ENCODE measurements at regions not wholly inside any gene's neighbourhood (a gene's known extent, or its start where the extent isn't known, plus 50 kb on each side); places are given as distances from the start of the nearest gene placed in this dataset.

GRCh38 chr9:79809316-79809876 lies 237.6 kb downstream of the TLE4 start:
- Histone ChIP-seq H3K9ac (replicated peaks in 1 of 4; ENCODE audit: extremely low read depth in 1 of 4, low read depth in 3 of 4, low read length in 3 of 4) (no peak overlapping the region), H3K4me1 (replicated peaks in 1 of 4; ENCODE audit: control insufficient read depth in 3 of 4, insufficient read depth in 4 of 4, low read length in 3 of 4) (peaks cover 0 to 8% (median 4%) of the 10 kb centered on the region in 4 experiments; a peak in 4 of 7 replicates), H2AFZ (ENCODE audit: low read length) (no peak overlapping the region), H3K36me3 (ENCODE audit: control insufficient read depth in 2 of 4, insufficient read depth in 4 of 4, low read length in 3 of 4) (no peaks in the 10 kb centered on the region), H3K4ac (replicated peaks; ENCODE audit: insufficient read length, low read depth, low read length) (no peak overlapping the region), H3K79me1 (ENCODE audit: low read depth, low read length) (no peaks in the 10 kb centered on the region), H3K79me2 (ENCODE audit: control insufficient read depth in 1 of 2, insufficient read depth in 2 of 2, low read length in 2 of 2) (no peaks in the 10 kb centered on the region), H2BK12ac (ENCODE audit: low read depth, low read length) (no peak overlapping the region), H3K4me2 (ENCODE audit: insufficient read depth in 1 of 2, low read depth in 2 of 2, low read length in 2 of 2) (no peak overlapping the region), H3K23me2 (ENCODE audit: low read depth, low read length) (no peaks in the 10 kb centered on the region), H2AK5ac (ENCODE audit: low read depth, low read length) (no peak overlapping the region), H3K56ac (replicated peaks; ENCODE audit: insufficient read length, low read depth, low read length) (no peak overlapping the region), H4K91ac (replicated peaks; ENCODE audit: insufficient read length, low read length) (no peak overlapping the region), H3K18ac (ENCODE audit: extremely low read depth, low read length) (no peak overlapping the region), H4K5ac (ENCODE audit: insufficient read length, low read depth, low read length) (no peak overlapping the region), H2BK120ac (replicated peaks; ENCODE audit: low read depth, low read length) (no peak overlapping the region), H4K8ac (ENCODE audit: extremely low read depth, insufficient read depth, low read length) (no peak overlapping the region), H3K23ac (ENCODE audit: insufficient read length) (no peak overlapping the region), H4K20me1 (replicated peaks in 1 of 2; ENCODE audit: control insufficient read depth in 1 of 2, insufficient read depth in 2 of 2, low read length in 2 of 2) (no peaks in the 10 kb centered on the region), H3K9me3 (ENCODE audit: insufficient read depth in 2 of 2, low read depth in 1 of 2, low read length in 1 of 2) (no peaks in the 10 kb centered on the region), H3K27me3 (replicated peaks in 1 of 4; ENCODE audit: control insufficient read depth in 3 of 4, extremely low read depth in 1 of 4, insufficient read depth in 3 of 4, low read length in 3 of 4) (no peaks in the 10 kb centered on the region), H2BK15ac (ENCODE audit: low read length) (no peak overlapping the region), H3K14ac (ENCODE audit: insufficient read length) (no peak overlapping the region), H2BK20ac (ENCODE audit: low read length) (no peak overlapping the region), H3K4me3 (ENCODE audit: extremely low read depth in 1 of 4, insufficient read depth in 2 of 4, low read depth in 3 of 4, low read length in 4 of 4) (no peak overlapping the region), H3K27ac (ENCODE audit: low read depth, low read length) (no peak overlapping the region), H2BK5ac (ENCODE audit: low read depth, low read length) (no peak overlapping the region)
- no peak for TF ChIP-seq SP4 (IDR thresholded peaks at IDR 0.05; ENCODE audit: low read length)
- TF ChIP-seq FOSL1 (IDR thresholded peaks at IDR 0.05; ENCODE audit: insufficient read depth, low read depth, low read length), result no peak
- no peak for TF ChIP-seq NANOG (IDR thresholded peaks at IDR 0.05; ENCODE audit: insufficient read depth, low read depth, low read length, poor library complexity, severe bottlenecking)
- no peak for TF ChIP-seq CBX5 (IDR thresholded peaks at IDR 0.05; ENCODE audit: low read depth, low read length)
- no peak for TF ChIP-seq SAP30 (IDR thresholded peaks at IDR 0.05; ENCODE audit: insufficient read depth, insufficient replicate concordance, low read length)
- TF ChIP-seq ATF3 (IDR thresholded peaks at IDR 0.05; ENCODE audit: insufficient read depth, low read depth, low read length), result no peak
- no peak for TF ChIP-seq ATF2 (IDR thresholded peaks at IDR 0.05; ENCODE audit: low read length)
- no peak for TF ChIP-seq POLR2A (IDR thresholded peaks at IDR 0.05; ENCODE audit: control extremely low read depth in 1 of 2, low read depth in 2 of 2, low read length in 2 of 2)
- ChIA-PET CTCF (ENCODE audit: partially characterized antibody) (interaction anchor here (0.9 kb wide), 1 partner anchor 29 kb away, joined by 3 read pairs; no protein-coding TSS in a partner anchor), POLR2A (ENCODE audit: partially characterized antibody) (interaction anchor here (1.1 kb wide), 1 partner anchor 237 kb away, joined by 5 read pairs; no protein-coding TSS in a partner anchor)
- FAIRE-seq (no peak), DNase-seq (ENCODE audit: low read depth in 1 of 2, low spot score in 2 of 2) (no peak)
- 82% methylated on average over 2 of the region's 2 CpGs; no CpG with 5 or more reads in 1 of the 2 experiments for WGBS, 2 experiments (ENCODE audit: extremely low coverage in 1 of 2, insufficient coverage in 1 of 2, insufficient read length in 1 of 2, insufficient replicate concordance in 2 of 2, low coverage in 1 of 2, low lambda C conversion rate in 2 of 2, missing lambda C conversion rate in 1 of 2)
